Hepatic stellate cell (primary cell): ENCODE measurements at regions not wholly inside any gene's neighbourhood (a gene's known extent, or its start where the extent isn't known, plus 50 kb on each side); places are given as distances from the start of the nearest gene placed in this dataset.
"Not testable (repeated sequence)": the region's sequence is repeated elsewhere in the genome, so short reads cannot be mapped to it uniquely, and the experiment has no call there.

ENCODE experiments used
- DNase-seq: peaks from one replicate; pipeline ENCODE4 v3.0.0; 2011; ENCODE audit warnings: low spot score

DNA sequence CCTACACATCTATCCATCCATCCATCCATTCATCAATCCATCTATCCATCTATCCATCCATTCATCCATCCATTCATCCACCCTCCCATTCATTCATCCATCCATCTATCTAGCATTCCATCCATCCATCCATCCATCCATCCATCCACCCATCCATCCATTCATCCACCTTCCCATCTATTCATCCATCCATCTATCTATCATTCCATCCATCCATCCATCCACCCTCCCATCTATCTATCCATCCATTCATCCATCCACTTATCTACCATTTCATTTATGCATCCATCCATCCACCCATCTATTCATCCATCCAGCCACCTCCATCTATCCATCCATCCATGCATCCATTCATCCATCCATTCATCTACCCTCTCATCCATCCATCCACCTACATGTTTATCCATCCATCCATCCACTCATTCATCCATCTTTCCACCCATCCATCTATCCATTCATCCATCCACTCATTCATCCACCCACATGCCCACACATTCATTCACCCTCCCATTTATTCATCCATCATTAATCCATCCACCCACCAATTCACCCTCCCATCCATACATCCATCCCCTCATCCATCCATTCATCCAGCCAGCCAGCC, 258.5 kb downstream of the CRLF2 start:
- DNase-seq, result no peak

DNA sequence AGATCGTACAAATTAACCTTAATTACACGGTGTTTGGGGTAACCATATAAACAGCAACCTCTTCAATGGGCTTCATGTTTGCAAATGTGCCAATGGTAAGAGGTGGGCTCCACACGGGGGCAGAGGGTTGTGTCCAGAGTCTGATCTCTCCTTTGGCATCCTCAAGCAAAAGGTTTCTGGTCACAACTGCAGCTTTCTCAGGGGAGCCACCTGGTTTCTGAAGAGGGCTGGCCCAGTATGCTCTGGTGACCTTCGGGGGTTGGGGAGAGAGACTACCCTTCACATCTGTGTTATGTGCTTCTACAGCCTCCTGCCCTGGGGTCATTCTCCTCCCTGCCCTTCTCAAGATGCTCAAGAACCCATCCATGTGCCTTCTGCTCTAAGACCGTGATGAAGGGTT, 259.6 kb downstream of the CRLF2 start:
- DNase-seq, result no peak

DNA sequence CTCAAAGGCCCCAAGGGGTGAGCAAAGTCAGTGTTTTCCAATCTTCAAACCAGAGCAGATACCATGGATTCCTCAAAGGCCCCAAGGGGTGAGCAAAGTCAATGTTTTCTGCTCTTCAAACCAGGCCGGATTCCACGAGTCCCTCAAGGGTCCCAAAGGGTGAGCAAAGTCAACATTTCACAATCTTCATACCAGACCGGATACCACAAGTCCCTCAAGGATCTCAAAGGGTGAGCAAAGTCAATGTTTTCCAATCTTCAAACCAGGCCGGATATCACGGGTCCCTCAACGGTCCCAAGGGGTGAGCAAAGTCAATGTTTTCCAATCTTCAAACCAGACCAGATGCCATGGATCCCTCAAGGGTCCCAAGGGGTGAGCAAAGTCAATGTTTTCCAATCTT, 265.2 kb downstream of the CRLF2 start:
- DNase-seq, result not testable (repeated sequence)

DNA sequence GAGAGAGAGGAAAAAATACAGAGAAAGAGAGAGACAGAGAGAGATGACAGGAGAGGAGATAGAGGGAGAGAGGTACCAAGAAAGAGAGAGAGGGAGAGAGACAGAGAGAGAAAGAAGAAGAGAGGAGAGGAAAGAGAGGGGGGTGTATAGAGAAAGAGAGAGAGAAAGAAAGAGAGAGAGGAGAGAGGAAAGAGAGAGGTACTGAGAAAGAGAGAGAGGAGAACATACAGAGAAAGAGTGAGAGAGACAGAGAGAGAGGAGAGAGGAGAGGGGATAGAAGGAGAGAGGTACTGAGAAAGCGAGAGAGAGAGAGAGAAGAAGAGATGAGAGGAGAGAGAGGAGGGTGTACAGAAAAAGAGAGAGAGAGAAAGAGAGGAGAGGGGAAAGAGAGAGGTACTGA, 269.4 kb downstream of the CRLF2 start:
- no peak for DNase-seq

DNA sequence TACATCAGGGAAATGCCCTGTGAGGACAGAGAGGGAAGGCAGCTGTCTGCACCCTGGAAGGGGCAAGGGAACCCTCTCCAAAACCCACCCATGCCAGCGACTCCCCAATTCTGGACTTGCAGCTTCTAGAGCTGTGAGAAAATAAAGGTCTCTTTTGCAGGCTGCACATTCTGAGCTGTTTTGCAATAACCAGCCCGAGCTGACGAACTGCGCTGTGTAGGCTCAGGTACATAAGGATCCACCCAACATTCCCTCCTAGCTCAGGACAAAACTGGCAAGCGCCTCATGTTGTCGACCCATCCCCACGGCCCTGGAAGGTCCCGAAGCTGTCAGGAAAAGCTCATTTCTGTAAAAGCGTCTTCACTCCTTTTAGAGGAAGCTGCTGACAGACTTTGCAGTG, 271.8 kb downstream of the CRLF2 start:
- no peak for DNase-seq

DNA sequence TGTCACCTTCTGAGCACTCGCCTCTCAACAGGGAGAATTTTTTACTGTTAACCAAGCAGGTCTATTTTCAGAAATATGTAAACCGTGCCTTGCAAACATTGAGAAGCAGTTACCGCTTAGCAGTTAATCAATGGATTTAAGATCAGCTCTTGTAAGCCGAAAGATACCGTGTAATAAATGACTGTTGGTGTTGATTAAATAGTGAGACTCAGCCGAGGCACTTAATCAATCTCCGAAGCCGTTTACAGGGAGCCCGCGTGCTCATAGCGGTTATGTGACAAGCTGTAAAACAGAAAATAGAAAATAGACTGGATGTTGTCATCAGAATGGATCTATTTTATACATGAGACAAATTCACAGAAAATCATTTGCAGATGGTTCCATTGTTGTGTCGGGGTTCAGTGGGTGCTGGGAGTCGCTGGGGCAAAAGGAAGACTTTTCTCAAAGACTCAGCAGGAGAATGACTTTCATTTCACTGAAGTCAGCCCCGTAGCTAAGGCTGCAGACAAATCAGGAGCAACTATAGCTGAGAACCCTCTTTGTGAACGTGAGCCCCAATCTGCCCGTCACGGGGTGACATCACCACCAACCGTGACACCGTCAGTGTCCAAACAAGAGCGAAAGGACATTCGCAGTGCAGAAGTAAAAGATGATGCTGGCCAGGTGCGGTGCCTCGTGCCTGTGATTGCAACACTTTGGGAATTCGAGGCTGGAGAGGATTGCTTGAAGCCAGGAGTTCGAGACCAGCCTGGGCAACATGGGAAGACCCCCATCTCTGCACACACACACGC, 275.3 kb downstream of the CRLF2 start:
- no peak for DNase-seq

DNA sequence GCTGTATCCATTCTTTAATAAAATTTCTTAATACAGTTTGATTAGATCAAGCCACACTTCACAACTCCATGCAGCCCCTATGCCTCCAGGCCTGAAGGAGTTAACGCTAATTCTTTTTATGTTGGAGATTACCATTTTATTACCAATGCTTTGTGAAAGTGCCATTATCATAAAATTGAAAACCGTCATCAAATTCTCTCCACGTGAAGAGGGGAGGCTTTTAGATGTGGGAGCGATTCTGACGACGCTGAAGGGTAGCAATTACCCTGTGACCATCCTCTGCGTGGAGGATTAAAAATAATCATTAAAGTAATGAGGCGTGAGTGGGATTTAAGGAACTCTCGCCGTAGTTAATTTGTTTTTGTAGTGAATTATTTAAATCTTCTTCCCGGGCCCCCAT, 278.8 kb downstream of the CRLF2 start:
- DNase-seq, result no peak

DNA sequence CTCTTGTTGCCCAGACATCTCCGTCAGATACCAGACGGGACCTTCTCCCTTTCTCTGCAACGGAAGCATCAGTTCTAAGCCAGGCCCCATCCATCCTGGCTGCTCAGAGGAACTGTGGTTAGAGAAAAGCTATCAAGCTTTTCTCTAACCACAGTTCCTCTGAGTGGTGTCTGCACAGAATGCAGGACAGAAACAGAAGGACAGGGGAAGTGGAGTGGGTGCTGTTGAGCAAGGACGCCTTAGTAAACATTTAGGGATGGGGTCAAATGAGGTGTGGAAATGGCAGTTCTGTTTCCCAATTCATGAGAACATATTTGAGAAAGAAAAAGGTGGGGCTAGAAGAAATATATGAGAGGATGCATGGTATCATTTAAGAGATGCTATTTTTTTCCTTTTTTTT, 283.8 kb downstream of the CRLF2 start:
- no peak for DNase-seq

DNA sequence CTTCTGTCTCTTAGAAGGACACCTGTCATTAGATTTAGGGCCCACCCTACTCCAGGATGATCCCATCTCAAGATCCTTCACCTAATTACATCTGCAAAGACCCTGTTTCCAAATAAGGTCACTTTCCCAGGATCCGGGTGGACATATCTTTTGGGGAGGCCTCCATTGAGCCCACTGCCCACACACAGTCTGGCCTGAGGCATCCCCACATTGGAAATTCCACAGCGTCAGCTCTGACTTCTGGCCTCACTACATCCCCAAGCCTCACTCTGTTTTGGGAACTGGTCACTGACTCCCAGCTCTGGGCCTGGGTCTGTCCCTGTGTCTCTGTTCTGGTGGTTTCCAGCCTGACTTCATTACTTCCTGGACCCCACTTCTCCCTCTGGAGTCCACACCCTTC, 285.5 kb downstream of the CRLF2 start:
- no peak for DNase-seq

DNA sequence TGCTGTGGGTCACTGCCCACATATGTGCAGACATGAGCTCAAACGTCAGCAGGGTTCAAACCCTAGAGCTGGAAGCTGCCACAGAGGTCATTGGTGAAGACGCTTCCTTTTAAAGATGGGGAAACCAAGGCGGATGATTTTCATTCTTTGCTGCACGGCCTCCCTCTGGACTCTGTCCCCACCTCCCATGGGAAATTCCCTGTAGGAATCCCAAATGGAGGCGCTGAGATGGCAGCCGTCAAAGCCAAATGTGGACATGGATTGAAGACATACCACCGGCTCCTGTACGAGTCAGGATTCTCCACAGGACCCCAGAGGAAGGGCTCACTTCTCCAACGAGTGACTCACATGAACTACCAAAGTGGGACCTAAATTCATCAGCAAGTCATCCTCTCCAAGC, 286.4 kb downstream of the CRLF2 start:
- no peak for DNase-seq

DNA sequence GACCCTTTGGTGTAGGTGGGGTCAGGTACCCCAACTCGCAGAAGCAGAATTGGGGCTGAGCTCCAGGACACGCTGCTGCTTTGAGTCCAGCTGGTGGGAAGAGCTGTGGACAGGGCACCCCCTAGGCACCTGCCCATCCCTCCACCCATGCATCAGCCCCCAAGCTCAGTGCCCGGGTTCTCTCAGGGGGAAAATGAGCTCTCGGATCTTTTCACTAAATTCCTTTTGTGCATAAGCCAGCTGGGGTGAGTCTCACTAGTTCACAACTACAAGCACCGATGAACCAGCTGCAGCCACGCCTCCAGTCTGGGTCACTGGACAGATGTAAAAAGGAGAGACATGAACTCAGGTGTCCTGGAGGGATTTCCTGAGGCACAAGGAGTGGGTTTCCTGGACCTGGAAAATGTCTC, 286.8 kb downstream of the CRLF2 start:
- DNase-seq, result no peak

DNA sequence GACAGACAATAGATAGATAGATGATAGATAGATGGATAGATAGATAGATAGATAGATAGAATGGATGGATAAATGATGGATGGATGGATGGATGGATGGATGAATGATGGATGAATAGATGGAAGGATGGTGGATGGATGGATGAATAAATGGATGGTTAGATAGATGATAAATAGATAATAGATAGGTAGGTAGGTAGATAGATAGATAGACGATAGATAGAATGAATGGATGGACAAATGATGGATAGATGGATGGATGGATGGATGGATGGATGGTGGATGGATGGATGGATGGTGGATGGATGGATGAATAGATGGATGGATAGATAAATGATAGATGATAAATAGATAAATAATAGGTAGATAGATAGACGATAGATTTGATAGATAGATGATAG, 287.4 kb downstream of the CRLF2 start:
- DNase-seq, result no peak

DNA sequence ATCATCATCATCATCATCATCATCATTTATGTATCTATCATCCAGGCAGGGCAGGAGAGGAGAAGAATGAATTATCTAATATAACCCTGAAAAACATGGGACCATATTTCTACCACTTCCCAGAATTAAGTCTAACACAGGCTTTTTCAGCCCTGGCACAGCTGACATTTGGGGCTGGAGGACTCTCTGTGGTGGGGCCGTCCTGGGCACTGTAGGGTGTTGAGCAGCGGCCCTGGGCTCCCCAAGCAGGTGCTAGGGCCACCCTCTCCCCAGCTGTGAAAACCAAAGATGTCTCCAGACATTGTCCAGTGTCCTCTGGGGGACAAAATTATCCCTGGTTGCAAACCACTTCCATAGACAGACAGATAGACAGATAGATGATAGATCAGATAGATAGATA, 288.4 kb downstream of the CRLF2 start:
- no peak for DNase-seq

DNA sequence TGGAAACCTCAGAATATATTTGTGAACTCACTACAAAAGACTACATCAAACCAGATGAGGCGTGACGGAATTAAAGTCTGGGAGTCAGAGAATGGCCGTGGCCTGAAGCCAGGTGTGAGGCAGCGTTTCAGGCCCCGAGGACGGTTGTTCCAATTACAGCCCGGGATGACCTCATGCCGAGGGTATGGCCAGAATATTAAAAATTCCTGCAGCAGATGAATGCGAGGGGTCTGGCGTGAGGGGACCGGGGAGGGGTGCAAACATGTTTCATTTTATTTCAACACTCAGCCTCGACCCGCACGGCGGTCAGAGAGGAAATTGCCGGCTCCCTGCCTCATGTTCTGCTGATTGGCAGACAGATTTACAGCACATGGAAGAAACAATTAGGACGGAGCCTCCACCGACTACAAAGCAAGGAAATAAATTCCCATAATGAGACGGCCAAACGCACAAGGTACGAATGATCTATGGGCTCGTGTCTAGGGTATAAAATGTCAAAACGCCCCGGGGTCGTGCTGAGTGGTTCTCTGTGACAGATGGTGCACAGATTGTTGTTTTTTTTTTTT, 289.7 kb downstream of the SHOX start:
- no peak for DNase-seq

DNA sequence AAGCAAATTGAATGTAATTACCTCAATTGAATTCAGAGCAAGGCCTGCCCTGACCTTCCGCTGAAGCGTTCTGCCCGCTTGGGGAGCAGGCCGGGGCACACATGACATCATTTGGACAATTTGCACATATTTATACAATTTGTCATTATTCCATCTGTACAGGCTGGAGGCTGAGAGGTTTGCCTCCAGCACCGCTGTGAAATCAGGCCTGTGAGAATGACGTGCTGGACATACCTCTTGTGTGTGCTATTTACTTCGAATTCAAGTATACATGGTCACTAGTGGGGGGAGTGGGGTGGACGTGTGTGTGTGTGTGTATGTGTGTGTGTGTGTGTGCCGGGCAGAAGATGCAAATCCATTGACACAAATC, 285.6 kb downstream of the SHOX start:
- DNase-seq, result no peak

DNA sequence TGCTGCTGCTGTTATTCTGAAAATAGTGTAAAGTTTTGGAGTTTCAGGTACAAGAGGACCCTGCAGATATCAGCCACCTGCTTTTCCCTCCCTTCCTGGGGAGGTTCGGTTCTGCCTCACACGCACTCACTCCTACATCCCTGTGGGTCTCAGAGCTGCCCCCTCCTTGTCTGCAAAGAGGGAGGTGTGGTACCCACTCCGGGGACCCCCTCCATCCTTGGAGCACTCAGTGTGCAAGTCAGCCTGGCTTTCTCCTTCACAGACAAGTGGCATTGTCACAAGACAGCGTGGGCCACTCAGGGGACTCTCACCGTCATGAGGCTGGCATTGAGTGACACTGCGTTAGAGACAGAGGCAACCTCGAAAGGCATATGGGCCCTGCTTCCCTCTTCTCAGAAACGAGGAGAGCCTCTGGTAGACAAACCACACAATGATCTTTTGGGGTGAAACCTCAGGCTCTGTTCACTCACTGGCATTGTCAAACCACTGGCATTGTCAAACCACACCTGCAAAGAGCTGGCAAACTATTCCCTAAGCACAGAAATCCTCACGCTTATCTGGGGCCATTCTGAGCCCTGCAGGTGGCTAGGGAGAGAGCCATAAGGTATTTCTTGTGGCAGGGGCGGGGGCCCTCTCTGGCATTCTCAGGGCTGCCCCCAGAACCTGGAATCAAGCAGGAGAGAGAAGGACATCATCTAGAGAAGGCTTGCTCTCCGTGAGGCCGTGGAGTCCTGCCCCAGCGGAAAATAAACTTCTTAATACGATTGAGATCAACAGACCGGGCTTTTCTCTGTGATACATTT, 285.0 kb downstream of the SHOX start:
- DNase-seq, result no peak

DNA sequence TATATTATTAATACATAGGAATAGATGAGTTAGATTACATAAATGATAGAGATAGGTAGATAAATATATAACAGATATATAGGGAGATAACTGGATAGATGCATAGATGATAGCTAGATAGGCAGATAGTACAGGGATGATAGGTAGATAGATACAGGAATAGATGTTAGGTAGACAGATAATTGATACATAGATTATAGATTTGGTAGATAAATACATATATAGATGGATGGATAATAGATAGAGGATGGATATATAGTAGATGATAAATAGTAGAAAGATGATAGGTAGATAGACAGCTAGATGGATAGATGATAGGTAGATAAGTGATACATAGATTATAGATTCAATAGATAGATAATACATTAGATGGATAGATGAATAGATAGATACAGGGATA, 283.6 kb downstream of the SHOX start:
- no peak for DNase-seq

DNA sequence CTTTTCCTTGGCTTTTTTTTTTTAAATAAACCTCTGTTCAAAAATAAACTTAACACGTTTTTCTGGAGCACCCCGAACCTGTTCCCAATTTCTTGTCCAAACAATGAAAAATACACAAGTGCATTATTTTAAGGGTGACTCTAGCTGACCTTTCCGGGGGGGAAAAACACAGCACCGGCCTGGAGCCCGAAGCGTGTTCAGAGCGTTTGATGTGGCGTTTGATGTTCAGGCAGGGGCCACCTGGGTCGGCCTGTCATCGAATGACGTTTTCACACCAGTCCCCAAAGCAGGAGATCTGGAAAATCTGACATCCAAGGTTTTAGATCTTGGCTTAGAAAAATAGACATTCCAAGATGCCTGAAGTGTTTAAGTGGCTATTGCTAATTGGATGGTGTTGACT, 282.1 kb downstream of the SHOX start:
- DNase-seq, result no peak

DNA sequence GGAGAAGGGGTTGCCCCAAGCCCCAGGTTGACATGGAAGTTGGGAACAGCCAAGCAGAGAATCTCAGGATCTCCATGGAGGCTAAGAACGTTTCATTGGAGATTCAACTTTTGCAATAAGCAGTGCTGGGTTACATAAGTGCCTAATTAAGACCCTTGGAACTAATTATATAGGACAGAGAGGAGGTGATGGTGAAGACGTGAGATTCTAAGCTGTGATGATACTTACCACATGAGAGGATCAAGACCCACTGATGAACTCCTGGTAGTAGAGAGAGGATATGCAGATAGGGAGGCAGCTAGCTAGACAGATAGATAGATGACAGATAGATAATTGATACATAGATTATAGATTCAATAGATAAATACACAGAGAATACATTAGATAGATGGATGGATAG, 278.5 kb downstream of the SHOX start:
- not testable (repeated sequence) for DNase-seq

DNA sequence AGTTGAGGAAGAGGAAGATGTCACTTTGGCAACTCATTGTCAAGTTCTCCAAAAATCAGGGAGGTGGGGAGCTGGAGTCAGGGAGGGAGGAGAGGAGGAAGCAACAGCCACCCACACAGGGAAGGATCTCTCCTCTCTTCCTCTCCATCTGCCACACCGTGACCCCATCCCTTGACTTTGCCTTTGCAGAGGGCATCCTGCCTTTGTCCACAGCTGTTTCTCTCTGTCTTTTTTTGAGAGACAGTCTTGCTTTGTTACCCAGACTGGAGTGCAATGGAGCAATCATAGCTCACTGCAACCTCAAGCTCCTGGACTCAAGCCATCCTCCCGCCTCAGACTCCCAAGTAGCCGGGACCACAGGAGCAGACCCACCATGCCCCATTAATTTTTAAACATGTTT, 276.0 kb downstream of the SHOX start:
- DNase-seq, result no peak

DNA sequence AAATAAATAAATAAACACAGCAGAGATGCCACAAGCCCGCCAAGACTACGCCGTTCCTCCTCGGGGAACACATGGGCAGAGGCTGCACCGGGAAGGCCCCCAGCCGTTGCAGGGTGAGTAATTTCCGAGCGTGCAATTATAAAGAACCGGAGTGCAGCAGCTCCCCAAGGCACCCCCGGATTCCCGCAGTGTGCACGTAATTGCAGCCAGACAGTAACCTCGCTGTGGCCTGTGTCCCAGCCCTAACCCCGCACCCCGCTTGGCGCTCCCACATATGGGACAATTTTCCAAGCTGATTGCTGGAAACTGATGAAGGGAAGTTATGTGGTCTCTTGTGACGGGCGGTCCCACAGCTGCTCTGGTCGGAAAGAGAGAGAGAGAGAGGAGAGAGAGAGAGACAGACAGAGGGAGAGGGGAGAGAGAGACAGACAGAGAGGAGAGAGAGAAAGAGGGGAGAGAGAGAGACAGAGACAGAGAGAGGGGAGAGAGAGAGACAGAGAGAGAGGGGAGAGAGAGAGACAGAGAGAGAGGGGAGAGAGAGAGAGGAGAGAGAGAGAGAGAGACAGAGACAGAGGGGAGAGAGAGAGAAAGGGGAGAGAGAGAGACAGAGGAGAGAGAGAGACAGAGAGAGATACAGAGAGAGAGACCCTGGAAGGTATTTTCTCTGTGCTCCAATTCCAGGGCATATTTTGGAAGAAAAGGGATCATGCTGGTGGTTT, 275.4 kb downstream of the SHOX start:
- no peak for DNase-seq

DNA sequence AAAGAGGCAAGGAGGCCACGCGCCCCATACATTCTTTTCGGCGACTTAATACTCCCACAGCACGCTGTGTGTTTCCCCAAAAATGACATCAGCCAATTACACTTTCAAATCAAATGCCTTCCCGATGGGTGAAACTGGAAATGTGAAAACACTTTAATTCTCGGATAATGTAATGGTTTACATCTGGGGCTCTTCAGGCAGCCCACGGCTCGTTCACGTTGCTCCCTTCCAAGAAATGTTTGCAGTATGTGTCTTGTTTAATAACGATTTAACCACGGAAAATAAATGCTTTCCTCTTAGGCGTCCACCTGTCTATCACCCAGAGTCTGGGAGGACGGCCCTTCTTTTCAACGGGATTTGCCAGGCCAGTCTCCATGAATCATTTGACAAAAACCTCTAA, 272.5 kb downstream of the SHOX start:
- no peak for DNase-seq
